ENCODE measurements at regions not wholly inside any gene's neighbourhood (a gene's known extent, or its start where the extent isn't known, plus 50 kb on each side); places are given as distances from the start of the nearest gene placed in this dataset.
"Not testable (repeated sequence)": the region's sequence is repeated elsewhere in the genome, so short reads cannot be mapped to it uniquely, and the experiment has no call there.

DNA sequence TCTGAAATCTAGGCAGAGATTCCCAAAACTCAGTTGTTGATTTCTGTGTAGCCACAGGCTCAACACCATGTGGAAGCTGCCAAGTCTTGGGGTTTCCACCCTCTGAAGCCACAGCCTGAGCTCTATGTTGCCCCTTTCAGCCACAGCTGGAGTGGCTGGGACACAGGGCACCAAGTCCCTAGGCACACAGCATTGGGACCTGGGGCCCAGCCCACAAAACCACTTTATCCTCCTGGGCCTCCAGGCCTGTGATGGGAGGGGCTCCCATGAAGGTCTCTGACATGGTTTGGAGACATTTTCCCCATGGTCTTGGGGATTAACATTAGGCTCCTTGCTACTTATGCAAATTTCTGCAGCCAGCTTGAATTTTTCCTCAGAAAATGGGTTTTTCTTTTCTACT lies 186.0 kb upstream of the SPOPL start:
- not testable (repeated sequence) for DNase-seq (ENCODE audit: low spot score)

GRCh38 chr2:138319616-138320015 lies 182.0 kb upstream of the SPOPL start:
- DNase-seq (ENCODE audit: low spot score) = no peak

DNA sequence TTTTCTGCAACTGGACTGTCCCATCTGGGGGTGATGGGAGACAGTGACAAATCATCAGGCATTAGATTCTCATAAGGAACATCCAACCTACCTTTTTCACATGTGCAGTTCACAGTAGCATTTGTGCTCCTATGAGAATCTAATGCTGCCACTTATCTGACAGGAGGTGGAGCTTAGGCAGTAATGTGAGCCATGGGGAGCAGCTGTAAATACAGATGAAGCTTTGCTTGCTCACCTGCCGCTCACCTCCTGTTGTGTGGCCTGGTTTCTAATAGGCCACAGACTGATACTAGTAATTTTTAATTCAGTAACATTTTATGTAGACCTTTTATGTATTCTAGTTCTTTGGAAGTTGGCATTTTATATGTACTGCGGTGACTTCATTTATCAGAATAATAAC lies 180.1 kb upstream of the SPOPL start:
- no peak for DNase-seq (ENCODE audit: low spot score)

DNA sequence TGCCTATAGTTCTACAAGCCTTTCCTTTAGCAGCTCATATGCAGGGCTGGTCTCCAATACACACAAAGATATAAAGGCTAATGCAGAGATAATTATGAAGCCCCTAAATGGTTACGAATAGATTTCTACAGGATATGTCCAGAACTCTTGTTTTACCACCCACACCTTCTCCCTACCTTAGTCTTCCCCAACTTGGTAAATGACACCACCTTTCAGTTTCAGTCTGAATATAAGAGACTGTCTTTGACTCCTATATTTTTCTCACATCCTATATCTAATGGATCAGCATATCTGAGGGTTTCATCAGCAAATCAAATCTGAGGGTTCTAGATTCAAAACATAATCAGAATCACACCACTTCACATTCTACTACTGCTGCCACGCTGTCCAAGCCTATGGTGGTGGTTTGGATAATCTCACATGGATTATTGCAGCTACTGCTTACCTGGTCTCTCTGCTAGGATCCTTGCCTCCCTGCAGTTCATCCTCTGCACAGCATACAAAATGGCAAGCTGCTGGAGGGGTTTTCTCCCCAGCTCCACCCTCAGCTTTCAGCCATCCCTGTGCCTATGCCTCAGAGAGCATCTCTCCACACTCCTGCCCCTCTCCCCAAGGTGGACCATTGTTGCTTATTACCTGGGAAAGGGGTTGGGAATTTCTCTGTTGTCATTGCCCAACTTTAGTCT lies 178.0 kb upstream of the SPOPL start:
- no peak for DNase-seq (ENCODE audit: low spot score)

DNA sequence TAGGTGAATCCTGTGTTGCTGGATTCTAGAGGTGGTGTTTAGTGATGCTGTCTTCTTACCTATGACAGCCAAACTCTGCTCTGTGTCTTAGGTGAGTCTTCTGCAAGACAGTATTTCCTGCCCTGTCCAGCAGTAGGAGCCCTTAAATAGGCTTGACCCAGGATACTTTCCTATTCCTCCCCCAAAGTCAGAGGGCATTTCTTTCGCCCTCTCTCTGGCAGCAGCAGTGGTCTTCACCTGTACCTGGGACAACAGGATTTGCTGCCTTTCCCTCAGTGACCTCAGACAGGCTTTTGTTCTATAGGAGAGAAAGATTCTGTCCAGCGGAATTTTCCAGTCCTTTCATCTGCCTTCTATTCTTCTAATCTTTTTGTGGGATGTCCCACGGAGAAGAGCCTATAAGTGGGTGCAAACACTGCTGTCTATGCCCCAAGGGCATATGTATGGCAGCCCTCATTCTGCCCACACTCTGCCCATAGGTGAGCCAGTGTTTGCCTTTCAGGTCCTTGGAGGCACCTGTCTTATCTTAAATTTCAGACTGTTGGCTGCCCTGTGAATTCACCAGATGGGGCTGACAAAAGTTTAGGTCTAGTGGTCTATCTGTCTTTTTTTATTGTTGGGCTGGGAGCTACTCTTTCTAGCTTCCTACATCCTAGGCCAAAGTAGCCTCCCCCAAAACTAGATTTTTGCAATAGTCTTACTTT lies 177.3 kb upstream of the SPOPL start:
- no peak for DNase-seq (ENCODE audit: low spot score)

GRCh38 chr2:138327967-138328366 lies 173.6 kb upstream of the SPOPL start:
- DNase-seq (ENCODE audit: low spot score) = no peak

DNA sequence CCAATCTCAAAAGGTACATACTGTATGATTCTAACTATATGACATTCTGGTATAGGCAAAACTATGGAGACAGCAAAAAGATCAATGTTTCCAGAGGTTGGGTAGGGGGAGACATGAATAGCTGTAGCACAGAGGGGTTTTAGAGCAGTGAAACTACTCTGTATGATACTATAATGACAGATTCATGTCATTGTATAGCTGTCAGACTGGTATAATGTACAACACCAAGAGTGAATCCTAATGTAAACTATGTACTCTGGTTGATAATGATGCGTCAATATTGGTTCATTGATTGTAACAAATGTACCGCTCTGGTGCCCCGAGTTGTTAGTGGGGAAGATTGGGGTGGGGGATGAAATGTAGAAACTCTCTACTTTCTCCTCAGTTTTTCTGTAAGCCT lies 172.4 kb upstream of the SPOPL start:
- no peak for DNase-seq (ENCODE audit: low spot score)

GRCh38 chr2:138329591-138329990 lies 172.0 kb upstream of the SPOPL start:
- no peak for DNase-seq (ENCODE audit: low spot score)

- no peak for DNase-seq (ENCODE audit: low spot score)
Observed at GRCh38 chr2:138333121-138333520, 168.4 kb upstream of the SPOPL start.

GRCh38 chr2:138333677-138334076 lies 167.9 kb upstream of the SPOPL start:
- no peak for DNase-seq (ENCODE audit: low spot score)

DNA sequence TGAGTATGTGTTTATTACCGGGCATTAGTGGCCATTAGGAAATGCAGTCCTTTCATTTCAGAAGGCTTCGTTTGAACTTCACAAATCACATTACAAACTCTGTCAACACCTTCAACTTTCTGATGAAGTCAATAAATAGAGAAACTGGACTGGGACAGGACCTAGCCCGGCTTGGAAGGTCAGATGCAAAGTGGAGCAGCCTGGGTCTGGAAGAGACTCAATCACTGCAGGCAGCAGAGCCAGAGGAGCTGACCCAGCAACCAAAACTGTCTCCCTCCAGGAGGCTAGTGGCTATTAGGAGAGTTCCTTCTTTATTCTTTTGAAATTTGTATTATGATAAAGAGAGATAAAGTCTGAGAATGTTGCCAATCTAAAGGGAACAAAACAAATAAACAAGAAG lies 167.2 kb upstream of the SPOPL start:
- DNase-seq (ENCODE audit: low spot score) = no peak

DNA sequence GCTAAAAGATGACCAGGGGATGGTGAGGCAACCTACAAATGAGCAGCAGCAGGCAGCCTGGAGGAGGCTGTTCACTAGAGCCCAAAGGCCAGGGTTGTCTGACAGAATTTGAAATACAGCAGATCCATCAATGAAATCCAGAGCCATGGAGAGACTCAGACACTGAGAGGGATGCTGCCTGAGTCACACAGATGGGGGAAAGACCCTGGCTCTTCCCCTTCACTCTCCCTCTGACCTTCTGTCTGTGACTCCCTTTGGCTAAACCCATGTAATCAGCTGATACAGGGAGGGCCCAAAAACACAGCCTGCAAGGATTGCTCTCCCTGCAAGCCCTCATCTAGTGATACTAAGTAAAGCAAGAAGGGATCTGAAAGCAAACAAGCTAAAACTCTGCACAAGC lies 166.5 kb upstream of the SPOPL start:
- DNase-seq (ENCODE audit: low spot score) = no peak

- no peak for DNase-seq (ENCODE audit: low spot score)
Observed at GRCh38 chr2:138336146-138336545, 165.4 kb upstream of the SPOPL start.

DNA sequence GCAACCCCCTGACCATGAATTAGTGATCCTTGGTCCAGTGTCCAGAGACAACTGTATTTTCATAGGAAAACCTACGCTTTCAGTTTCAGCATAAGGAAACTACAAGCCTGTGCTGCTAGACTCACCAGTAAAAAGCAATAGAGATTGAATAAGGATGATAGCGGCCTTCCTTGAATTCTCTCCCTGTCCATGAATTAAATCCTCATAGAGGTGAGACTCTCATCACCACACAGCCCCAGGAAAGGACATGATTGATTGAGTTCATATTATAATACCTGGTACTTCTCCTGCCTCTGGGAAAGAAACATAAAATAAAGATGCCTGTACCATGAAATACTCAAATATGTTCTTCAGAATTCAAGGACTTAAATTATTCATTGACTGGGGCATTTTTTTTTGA lies 146.3 kb upstream of the SPOPL start:
- no peak for DNase-seq (ENCODE audit: low spot score)

GRCh38 chr2:138356178-138356577 lies 145.4 kb upstream of the SPOPL start:
- DNase-seq (ENCODE audit: low spot score) = no peak

DNA sequence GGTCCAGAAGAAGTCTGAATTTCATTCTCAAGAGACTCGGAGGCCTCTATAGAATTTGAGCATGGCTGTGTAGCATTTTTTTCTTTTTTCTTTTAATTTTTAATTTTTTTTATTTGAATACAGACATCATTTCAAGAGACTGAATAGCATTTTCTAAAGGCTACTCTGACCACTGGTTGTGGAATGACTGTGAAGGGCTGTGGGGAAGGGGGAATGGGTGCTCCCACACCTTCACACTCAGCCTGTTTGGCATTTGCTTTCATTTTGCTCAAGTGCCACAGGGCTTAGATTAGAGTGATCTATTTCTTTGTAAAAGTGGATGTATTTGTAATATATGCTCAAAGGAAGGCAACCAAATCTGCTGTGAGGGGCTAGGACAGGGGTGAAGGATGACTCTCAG lies 142.0 kb upstream of the SPOPL start:
- DNase-seq (ENCODE audit: low spot score) = no peak

- DNase-seq (ENCODE audit: low spot score) = no peak
Observed at GRCh38 chr2:138364554-138365162, 136.9 kb upstream of the SPOPL start.

- no peak for DNase-seq (ENCODE audit: low spot score)
Observed at GRCh38 chr2:138365581-138365980, 136.0 kb upstream of the SPOPL start.

- no peak for DNase-seq (ENCODE audit: low spot score)
Observed at GRCh38 chr2:138369856-138370255, 131.7 kb upstream of the SPOPL start.

DNA sequence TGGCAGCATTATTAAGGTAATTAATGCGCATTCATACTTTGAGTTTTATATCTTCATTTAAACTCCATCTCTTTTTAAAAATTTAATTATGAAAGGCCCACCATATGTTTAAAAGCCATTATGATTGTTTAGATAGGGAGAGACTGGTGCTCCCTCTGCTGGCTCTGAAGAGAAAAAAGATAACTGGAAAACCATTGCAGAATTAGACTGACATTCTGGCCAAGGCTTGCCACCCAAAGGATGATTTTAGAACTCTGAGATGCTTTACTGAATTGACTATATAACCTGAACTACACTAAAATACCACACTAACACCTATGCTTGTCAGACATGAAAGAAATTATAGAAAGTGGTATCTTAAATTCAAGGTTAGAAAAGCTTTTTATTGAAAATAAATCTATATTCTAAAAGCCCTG lies 127.6 kb upstream of the SPOPL start:
- no peak for DNase-seq (ENCODE audit: low spot score)

DNA sequence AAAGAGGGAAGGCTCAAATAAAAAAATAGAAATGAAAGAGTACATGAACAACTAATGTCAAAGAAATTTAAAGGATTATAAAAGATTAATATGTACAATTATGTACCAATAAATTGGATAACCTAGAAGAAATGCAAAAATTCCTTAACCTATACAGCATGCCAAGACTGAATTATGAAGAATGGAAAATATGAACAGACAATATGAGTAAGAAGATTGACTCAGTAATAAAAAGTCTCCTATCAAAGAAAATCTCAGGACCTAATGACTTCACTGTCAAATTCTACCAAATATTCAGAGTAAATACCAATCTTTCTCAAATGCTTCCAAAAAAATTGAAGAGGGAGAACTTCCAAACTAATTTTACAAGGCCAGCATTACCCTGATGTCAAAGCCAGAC lies 120.2 kb upstream of the SPOPL start:
- DNase-seq (ENCODE audit: low spot score) = no peak

- DNase-seq (ENCODE audit: low spot score) = no peak
Observed at GRCh38 chr2:138382672-138383071, 118.9 kb upstream of the SPOPL start.

- not testable (repeated sequence) for DNase-seq (ENCODE audit: low spot score)
Observed at GRCh38 chr2:138386191-138386590, 115.4 kb upstream of the SPOPL start.

- DNase-seq (ENCODE audit: low spot score) = no peak
Observed at GRCh38 chr2:138389063-138389462, 112.5 kb upstream of the SPOPL start.

Measured in hematopoietic multipotent progenitor cell treated with erythropoietin and hydrocortisone succinate and interleukin-3 and kit ligand, for 15 days (in vitro differentiated cells).